WTC11 (cell line): ENCODE measurements at regions not wholly inside any gene's neighbourhood (a gene's known extent, or its start where the extent isn't known, plus 50 kb on each side); places are given as distances from the start of the nearest gene placed in this dataset.

Experiments used
- ATAC-seq: fragments of 200-7000 bp; cut with Tn5 transposase; 2 replicates; pipeline ENCODE4 v1.10.0; 2021; ENCODE audit warnings: mild to moderate bottlenecking, moderate library complexity
- CTCF ChIA-PET: fragments of 300-600 bp; sonication (Branson Sonifier 250); formaldehyde crosslinking; loops from one replicate; lab custom pipeline; 2021; ENCODE audit warnings: antibody characterized with exemption; lab: Charles Lee
- POLR2A ChIA-PET: fragments of 350-600 bp; sonication (Branson Sonifier 250); formaldehyde crosslinking; loops from one replicate; lab custom pipeline; 2021; ENCODE audit warnings: antibody characterized with exemption; lab: Charles Lee
- DNase-seq: peaks from one replicate; pipeline ENCODE4 v3.0.0; 2021; ENCODE audit warnings: low spot score
- H3K27ac Mint-ChIP-seq: 2 replicates; pipeline ENCODE4 v1.8.0; 2021; ENCODE audit warnings: mixed read lengths
- H3K27me3 Mint-ChIP-seq: 2 replicates; pipeline ENCODE4 v1.8.0; 2021; ENCODE audit warnings: low read depth, mild to moderate bottlenecking, moderate library complexity, mixed read lengths
- H3K36me3 Mint-ChIP-seq: 2 replicates; pipeline ENCODE4 v1.8.0; 2021; ENCODE audit warnings: mixed read lengths
- H3K4me1 Mint-ChIP-seq: 2 replicates; pipeline ENCODE4 v1.8.0; 2022; ENCODE audit warnings: mixed read lengths
- H3K4me3 Mint-ChIP-seq: 2 replicates; pipeline ENCODE4 v1.8.0; 2021; ENCODE audit warnings: mild to moderate bottlenecking, moderate library complexity, mixed read lengths
- H3K9me3 Mint-ChIP-seq: 2 replicates; pipeline ENCODE4 v1.8.0; 2021; ENCODE audit warnings: mixed read lengths
- AR ChIP-seq: fragments of 250-450 bp; sonication (Bioruptor Pico); IDR thresholded peaks from 2 replicates; pipeline ENCODE4 v1.9.0; 2021; ENCODE audit warnings: mild to moderate bottlenecking
- ARID4B ChIP-seq: sonication (generic); formaldehyde crosslinking; IDR thresholded peaks from 2 replicates; pipeline ENCODE4 v1.8.0; 2023; ENCODE audit warnings: missing genetic modification reagents, mild to moderate bottlenecking, borderline replicate concordance
- ATF3 ChIP-seq: sonication (generic); formaldehyde crosslinking; conservative IDR thresholded peaks from 2 replicates; pipeline ENCODE4 v1.8.1; 2022; ENCODE audit warnings: mild to moderate bottlenecking, missing genetic modification reagents
- E2F1 ChIP-seq: sonication (generic); formaldehyde crosslinking; IDR thresholded peaks from 2 replicates; pipeline ENCODE4 v1.8.0; 2022; ENCODE audit warnings: mild to moderate bottlenecking, missing genetic modification reagents
- E2F5 ChIP-seq: sonication (generic); formaldehyde crosslinking; IDR thresholded peaks from 2 replicates; pipeline ENCODE4 v1.8.1; 2022; ENCODE audit warnings: mild to moderate bottlenecking, moderate library complexity, missing genetic modification reagents
- EMX1 ChIP-seq: fragments of 250-450 bp; sonication (Bioruptor Pico); IDR thresholded peaks from 2 replicates; pipeline ENCODE4 v1.8.0; 2021; ENCODE audit warnings: mild to moderate bottlenecking
- ESRRA ChIP-seq: sonication (generic); formaldehyde crosslinking; IDR thresholded peaks from 2 replicates; pipeline ENCODE4 v1.8.1; 2022; ENCODE audit warnings: mild to moderate bottlenecking, missing genetic modification reagents, borderline replicate concordance
- FOXP4 ChIP-seq: sonication (generic); formaldehyde crosslinking; IDR thresholded peaks from 2 replicates; pipeline ENCODE4 v1.8.0; 2022; ENCODE audit warnings: mild to moderate bottlenecking, missing genetic modification reagents
- MLX ChIP-seq: sonication (generic); formaldehyde crosslinking; IDR thresholded peaks from 2 replicates; pipeline ENCODE4 v1.8.1; 2023; ENCODE audit warnings: mild to moderate bottlenecking, missing genetic modification reagents, moderate library complexity
- SMAD3 ChIP-seq: sonication (generic); formaldehyde crosslinking; IDR thresholded peaks from 2 replicates; pipeline ENCODE4 v1.8.0; 2022; ENCODE audit warnings: missing genetic modification reagents, mild to moderate bottlenecking, borderline replicate concordance
- ZBTB43 ChIP-seq: sonication (generic); formaldehyde crosslinking; IDR thresholded peaks from 2 replicates; pipeline ENCODE4 v1.8.1; 2023; ENCODE audit warnings: mild to moderate bottlenecking, missing genetic modification reagents
- ZNF317 ChIP-seq: sonication (generic); formaldehyde crosslinking; IDR thresholded peaks from 2 replicates; pipeline ENCODE4 v1.8.1; 2023; ENCODE audit warnings: low read depth, mild to moderate bottlenecking, moderate library complexity, missing genetic modification reagents, borderline replicate concordance
- ZNF425 ChIP-seq: fragments of 250-450 bp; sonication (Bioruptor Pico); conservative IDR thresholded peaks from 2 replicates; pipeline ENCODE4 v1.9.0; 2021; ENCODE audit warnings: mild to moderate bottlenecking

GRCh38 chr13:104810242-104810641 lies 1725.2 kb downstream of the EFNB2 start (continued):
- no peak for TF ChIP-seq AR
- no peak for TF ChIP-seq ZBTB43 (CRISPR knock-in tag)
- TF ChIP-seq, all 79 proteins: peak for 0

GRCh38 chr13:104809483-104809882 lies 1726.0 kb downstream of the EFNB2 start:
- TF ChIP-seq E2F5 (no peak), MLX (no peak), FOXP4 (no peak)
- Mint-ChIP-seq H3K27ac (no peak overlapping the region), H3K27me3 (no peaks in the 10 kb centered on the region), H3K4me3 (no peak overlapping the region), H3K4me1 (peaks cover 22% of the 10 kb centered on the region), H3K9me3 (peaks cover 15% of the 10 kb centered on the region), H3K36me3 (no peaks in the 10 kb centered on the region)
- POLR2A ChIA-PET = no interaction called here
- DNase-seq (no peak), ATAC-seq (no peak)
- CTCF ChIA-PET = no interaction called here

GRCh38 chr13:104805346-104805745 lies 1730.1 kb downstream of the EFNB2 start:
- Mint-ChIP-seq H3K9me3 (peaks cover 14% of the 10 kb centered on the region), H3K36me3 (no peaks in the 10 kb centered on the region), H3K4me1 (peaks cover 13% of the 10 kb centered on the region), H3K4me3 (no peak overlapping the region), H3K27ac (no peak overlapping the region), H3K27me3 (no peaks in the 10 kb centered on the region)
- CTCF ChIA-PET = no interaction called here
- ATAC-seq (no peak), DNase-seq (no peak)
- POLR2A ChIA-PET = no interaction called here
- no peak for TF ChIP-seq ATF3 (CRISPR knock-in tag)
- TF ChIP-seq E2F1 (CRISPR knock-in tag) = no peak
- no peak for TF ChIP-seq EMX1 (CRISPR knock-in tag)

GRCh38 chr13:104799152-104799551 lies 1732.9 kb upstream of the SLC10A2 start:
- CTCF ChIA-PET = no interaction called here
- Mint-ChIP-seq H3K4me1 (peaks cover 10% of the 10 kb centered on the region), H3K36me3 (no peaks in the 10 kb centered on the region)
- ATAC-seq = no peak
- TF ChIP-seq ZNF317 (CRISPR knock-in tag) (no peak), SMAD3 (CRISPR knock-in tag) (no peak), ZNF425 (CRISPR knock-in tag) (no peak), ESRRA (CRISPR knock-in tag) (no peak), ARID4B (no peak)
- TF ChIP-seq, all 79 proteins: peak for 0
- Mint-ChIP-seq H3K9me3 (peaks cover 4% of the 10 kb centered on the region; the same call in 1 of the 2 replicates), H3K27ac (no peak overlapping the region), H3K27me3 (no peaks in the 10 kb centered on the region), H3K4me3 (no peak overlapping the region)
- POLR2A ChIA-PET = no interaction called here
- no peak for DNase-seq
